HepG2 (cell line): ENCODE measurements at regions not wholly inside any gene's neighbourhood (a gene's known extent, or its start where the extent isn't known, plus 50 kb on each side); places are given as distances from the start of the nearest gene placed in this dataset.

Experiments
- CENPX ChIP-seq: sonication (generic); formaldehyde crosslinking; IDR thresholded peaks from 2 replicates; pipeline ENCODE4 v1.9.0; 2021; ENCODE audit warnings: mild to moderate bottlenecking, missing genetic modification reagents, moderate library complexity
- CHCHD3 ChIP-seq: sonication (generic); formaldehyde crosslinking; IDR thresholded peaks from 2 replicates; pipeline ENCODE4 v1.8.0; 2022; ENCODE audit warnings: mild to moderate bottlenecking, missing genetic modification reagents, moderate library complexity
- ESRRA ChIP-seq: sonication (generic); formaldehyde crosslinking; IDR thresholded peaks from 2 replicates; pipeline ENCODE4 v1.5.1; 2020; ENCODE audit warnings: mild to moderate bottlenecking, low read depth, missing genetic modification reagents
- FOXK2 ChIP-seq: fragments of 450-650 bp; IDR thresholded peaks from 2 replicates; pipeline ENCODE4 v1.6.1; 2016
- HNRNPK ChIP-seq: fragments of 200-400 bp; formaldehyde crosslinking; IDR thresholded peaks from 2 replicates; pipeline ENCODE4 v1.6.1; 2018; ENCODE audit warnings: low read length, low read depth, moderate library complexity, mild to moderate bottlenecking; ENCODE audit not compliant: poor library complexity, severe bottlenecking
- HOXA3 ChIP-seq: sonication (generic); formaldehyde crosslinking; IDR thresholded peaks from 2 replicates; pipeline ENCODE4 v1.5.0; 2020; ENCODE audit warnings: missing genetic modification reagents
- MIXL1 ChIP-seq: IDR thresholded peaks from 2 replicates; pipeline ENCODE4 v1.6.1; 2016
- NCOA1 ChIP-seq: sonication (generic); formaldehyde crosslinking; IDR thresholded peaks from 2 replicates; pipeline ENCODE4 v1.9.0; 2021; ENCODE audit warnings: missing genetic modification reagents
- POLR2AphosphoS5 ChIP-seq: IDR thresholded peaks from 2 replicates; pipeline ENCODE4 v1.6.1; 2012; ENCODE audit warnings: low read depth, low read length
- REXO4 ChIP-seq: sonication (generic); formaldehyde crosslinking; IDR thresholded peaks from 2 replicates; pipeline ENCODE4 v1.8.0; 2022; ENCODE audit warnings: missing genetic modification reagents, mild to moderate bottlenecking, borderline replicate concordance
- TARDBP ChIP-seq: sonication (generic); formaldehyde crosslinking; IDR thresholded peaks from 2 replicates; pipeline ENCODE4 v1.8.0; 2022; ENCODE audit warnings: mild to moderate bottlenecking, missing genetic modification reagents
- ZBTB26 ChIP-seq: IDR thresholded peaks from 2 replicates; pipeline ENCODE4 v1.6.1; 2016; ENCODE audit warnings: missing compliant biosample characterization, missing genetic modification reagents, borderline replicate concordance
- ZFP36L2 ChIP-seq: sonication (generic); formaldehyde crosslinking; IDR thresholded peaks from 2 replicates; pipeline ENCODE4 v1.4.0; 2020; ENCODE audit warnings: missing genetic modification reagents
- ZNF124 ChIP-seq: sonication (generic); formaldehyde crosslinking; IDR thresholded peaks from 2 replicates; pipeline ENCODE4 v1.4.0; 2020; ENCODE audit warnings: missing genetic modification reagents
- ZNF225 ChIP-seq: sonication (generic); formaldehyde crosslinking; IDR thresholded peaks from 2 replicates; pipeline ENCODE4 v1.4.0; 2020; ENCODE audit warnings: mild to moderate bottlenecking, missing genetic modification reagents
- ZNF574 ChIP-seq: sonication (generic); formaldehyde crosslinking; IDR thresholded peaks from 2 replicates; pipeline ENCODE4 v1.4.0; 2020; ENCODE audit warnings: missing genetic modification reagents
- ZNF652 ChIP-seq: IDR thresholded peaks from 2 replicates; pipeline ENCODE4 v1.6.1; 2016; ENCODE audit warnings: low read depth, borderline replicate concordance
- ZNF724P ChIP-seq: sonication (generic); formaldehyde crosslinking; IDR thresholded peaks from 2 replicates; pipeline ENCODE4 v1.8.0; 2022; ENCODE audit warnings: missing genetic modification reagents, borderline replicate concordance
- ZNF749 ChIP-seq: sonication (generic); formaldehyde crosslinking; IDR thresholded peaks from 2 replicates; pipeline ENCODE4 v1.8.0; 2022; ENCODE audit warnings: mild to moderate bottlenecking, missing genetic modification reagents, moderate library complexity, borderline replicate concordance
- ZNF879 ChIP-seq: sonication (generic); formaldehyde crosslinking; IDR thresholded peaks from 2 replicates; pipeline ENCODE4 v1.8.1; 2023; ENCODE audit warnings: missing genetic modification reagents
- TF ChIP-seq, protein P1 (sequence below): sonication (generic); formaldehyde crosslinking; IDR thresholded peaks from 2 replicates; pipeline ENCODE4 v1.5.1; 2020; ENCODE audit warnings: mild to moderate bottlenecking, missing genetic modification reagents, moderate library complexity
- TF ChIP-seq, protein P2 (sequence below): sonication (generic); formaldehyde crosslinking; IDR thresholded peaks from 2 replicates; pipeline ENCODE4; 2020; ENCODE audit warnings: missing genetic modification reagents, mild to moderate bottlenecking, borderline replicate concordance
- TF ChIP-seq, protein P3 (sequence below): sonication (generic); formaldehyde crosslinking; IDR thresholded peaks from 2 replicates; pipeline ENCODE4 v1.4.0; 2020; ENCODE audit warnings: missing genetic modification reagents

DNA sequence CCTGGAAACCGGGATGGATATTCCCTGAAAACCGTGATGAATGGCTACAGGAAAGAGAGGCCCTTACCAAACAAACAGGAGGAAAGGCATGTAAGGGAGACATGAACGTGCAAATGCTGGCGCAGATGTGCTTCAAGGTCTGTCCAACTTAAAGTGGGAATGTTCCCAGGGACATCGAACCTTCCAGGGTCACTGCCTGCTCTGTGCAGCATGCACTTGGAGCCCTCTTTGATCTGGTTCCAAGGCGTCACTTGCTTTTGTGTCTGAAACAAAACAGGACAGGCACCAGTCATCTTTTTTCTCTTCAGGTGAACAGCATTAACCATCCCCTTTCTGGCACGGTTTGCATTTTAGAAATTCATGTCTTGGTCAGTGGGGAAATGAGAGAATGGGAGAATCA, 479.4 kb downstream of the RASEF start (continued):
- TF ChIP-seq ZNF652 (CRISPR knock-in tag) (peak; percentile 86), ZNF124 (CRISPR knock-in tag) (no peak), NCOA1 (CRISPR knock-in tag) (no peak), ZNF574 (CRISPR knock-in tag) (peak; percentile 61), MIXL1 (CRISPR knock-in tag) (0 out of 2 replicates have a peak, but pooled peaks have one; percentile 31), ZNF879 (CRISPR knock-in tag) (no peak), POLR2AphosphoS5 (no peak), CHCHD3 (CRISPR knock-in tag) (no peak), CENPX (CRISPR knock-in tag) (no peak), ESRRA (CRISPR knock-in tag) (no peak), HNRNPK (no peak), ZNF724P (CRISPR knock-in tag) (no peak), TARDBP (CRISPR knock-in tag) (no peak), FOXK2 (no peak), ZNF225 (CRISPR knock-in tag) (no peak), ZFP36L2 (CRISPR knock-in tag) (no peak), REXO4 (CRISPR knock-in tag) (no peak), ZNF749 (CRISPR knock-in tag) (no peak), ZBTB26 (CRISPR knock-in tag) (peak; percentile 51; the same call in 1 of the 2 replicates), HOXA3 (CRISPR knock-in tag) (peak; percentile 65)
- TF ChIP-seq, protein P1, sequence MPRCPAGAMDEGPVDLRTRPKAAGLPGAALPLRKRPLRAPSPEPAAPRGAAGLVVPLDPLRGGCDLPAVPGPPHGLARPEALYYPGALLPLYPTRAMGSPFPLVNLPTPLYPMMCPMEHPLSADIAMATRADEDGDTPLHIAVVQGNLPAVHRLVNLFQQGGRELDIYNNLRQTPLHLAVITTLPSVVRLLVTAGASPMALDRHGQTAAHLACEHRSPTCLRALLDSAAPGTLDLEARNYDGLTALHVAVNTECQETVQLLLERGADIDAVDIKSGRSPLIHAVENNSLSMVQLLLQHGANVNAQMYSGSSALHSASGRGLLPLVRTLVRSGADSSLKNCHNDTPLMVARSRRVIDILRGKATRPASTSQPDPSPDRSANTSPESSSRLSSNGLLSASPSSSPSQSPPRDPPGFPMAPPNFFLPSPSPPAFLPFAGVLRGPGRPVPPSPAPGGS = no peak
- TF ChIP-seq, protein P2, sequence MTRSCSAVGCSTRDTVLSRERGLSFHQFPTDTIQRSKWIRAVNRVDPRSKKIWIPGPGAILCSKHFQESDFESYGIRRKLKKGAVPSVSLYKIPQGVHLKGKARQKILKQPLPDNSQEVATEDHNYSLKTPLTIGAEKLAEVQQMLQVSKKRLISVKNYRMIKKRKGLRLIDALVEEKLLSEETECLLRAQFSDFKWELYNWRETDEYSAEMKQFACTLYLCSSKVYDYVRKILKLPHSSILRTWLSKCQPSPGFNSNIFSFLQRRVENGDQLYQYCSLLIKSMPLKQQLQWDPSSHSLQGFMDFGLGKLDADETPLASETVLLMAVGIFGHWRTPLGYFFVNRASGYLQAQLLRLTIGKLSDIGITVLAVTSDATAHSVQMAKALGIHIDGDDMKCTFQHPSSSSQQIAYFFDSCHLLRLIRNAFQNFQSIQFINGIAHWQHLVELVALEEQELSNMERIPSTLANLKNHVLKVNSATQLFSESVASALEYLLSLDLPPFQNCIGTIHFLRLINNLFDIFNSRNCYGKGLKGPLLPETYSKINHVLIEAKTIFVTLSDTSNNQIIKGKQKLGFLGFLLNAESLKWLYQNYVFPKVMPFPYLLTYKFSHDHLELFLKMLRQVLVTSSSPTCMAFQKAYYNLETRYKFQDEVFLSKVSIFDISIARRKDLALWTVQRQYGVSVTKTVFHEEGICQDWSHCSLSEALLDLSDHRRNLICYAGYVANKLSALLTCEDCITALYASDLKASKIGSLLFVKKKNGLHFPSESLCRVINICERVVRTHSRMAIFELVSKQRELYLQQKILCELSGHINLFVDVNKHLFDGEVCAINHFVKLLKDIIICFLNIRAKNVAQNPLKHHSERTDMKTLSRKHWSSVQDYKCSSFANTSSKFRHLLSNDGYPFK (CRISPR knock-in tag) = no peak
- TF ChIP-seq, protein P3, sequence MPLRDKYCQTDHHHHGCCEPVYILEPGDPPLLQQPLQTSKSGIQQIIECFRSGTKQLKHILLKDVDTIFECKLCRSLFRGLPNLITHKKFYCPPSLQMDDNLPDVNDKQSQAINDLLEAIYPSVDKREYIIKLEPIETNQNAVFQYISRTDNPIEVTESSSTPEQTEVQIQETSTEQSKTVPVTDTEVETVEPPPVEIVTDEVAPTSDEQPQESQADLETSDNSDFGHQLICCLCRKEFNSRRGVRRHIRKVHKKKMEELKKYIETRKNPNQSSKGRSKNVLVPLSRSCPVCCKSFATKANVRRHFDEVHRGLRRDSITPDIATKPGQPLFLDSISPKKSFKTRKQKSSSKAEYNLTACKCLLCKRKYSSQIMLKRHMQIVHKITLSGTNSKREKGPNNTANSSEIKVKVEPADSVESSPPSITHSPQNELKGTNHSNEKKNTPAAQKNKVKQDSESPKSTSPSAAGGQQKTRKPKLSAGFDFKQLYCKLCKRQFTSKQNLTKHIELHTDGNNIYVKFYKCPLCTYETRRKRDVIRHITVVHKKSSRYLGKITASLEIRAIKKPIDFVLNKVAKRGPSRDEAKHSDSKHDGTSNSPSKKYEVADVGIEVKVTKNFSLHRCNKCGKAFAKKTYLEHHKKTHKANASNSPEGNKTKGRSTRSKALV (CRISPR knock-in tag) = 0 out of 2 replicates have a peak, but pooled peaks have one; percentile 37
